ENCODE measurements at regions not wholly inside any gene's neighbourhood (a gene's known extent, or its start where the extent isn't known, plus 50 kb on each side); places are given as distances from the start of the nearest gene placed in this dataset.
"Not testable (repeated sequence)": the region's sequence is repeated elsewhere in the genome, so short reads cannot be mapped to it uniquely, and the experiment has no call there.

- no peak for DNase-seq
Measured at GRCh38 chr5:112112346-112112745, 306.7 kb downstream of the EPB41L4A start.

GRCh38 chr5:112109331-112110007 is 309.6 kb downstream of the EPB41L4A start:
- peak; percentile 1 for DNase-seq

GRCh38 chr5:112106878-112107277 is 312.2 kb downstream of the EPB41L4A start:
- no peak for DNase-seq

DNA sequence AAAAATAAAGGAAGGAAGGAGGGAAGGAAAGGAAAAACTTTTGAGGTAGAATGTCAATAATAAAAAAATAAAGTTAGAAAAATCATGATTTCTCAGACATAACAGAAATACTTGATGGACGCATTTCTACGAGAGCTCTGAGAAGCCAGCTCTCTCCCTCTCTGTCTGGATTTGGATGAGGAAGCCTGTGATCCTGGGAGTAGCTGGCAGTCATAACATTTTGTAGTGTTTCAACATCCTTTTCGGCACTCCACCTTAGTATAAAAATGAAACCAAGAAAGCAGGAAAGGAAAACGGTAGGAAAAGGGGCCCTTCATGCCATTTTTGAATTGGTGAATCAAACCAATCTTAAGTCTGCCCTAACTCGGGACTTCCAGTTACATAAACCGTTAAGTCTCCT is 321.3 kb downstream of the EPB41L4A start:
- DNase-seq: no peak

DNA sequence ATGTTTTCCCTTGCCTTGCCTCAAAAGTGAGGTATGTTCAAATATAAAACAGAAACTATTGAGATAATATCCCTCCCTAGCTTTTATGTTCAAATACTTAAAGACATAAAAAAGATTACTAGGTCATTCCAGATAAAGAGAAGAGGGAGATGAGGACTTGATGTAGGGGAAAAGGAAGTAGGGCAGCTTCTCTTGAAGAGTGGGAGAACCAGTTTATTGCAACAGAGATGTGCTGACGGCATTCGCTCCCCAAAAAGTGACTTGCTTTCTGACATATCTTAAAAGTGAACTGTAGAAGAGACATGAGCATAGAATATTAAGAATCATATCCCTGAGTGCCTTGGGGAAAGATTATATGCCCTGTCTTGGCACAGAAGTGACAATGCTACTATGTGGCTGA is 330.2 kb upstream of the NREP start:
- DNase-seq: no peak

DNA sequence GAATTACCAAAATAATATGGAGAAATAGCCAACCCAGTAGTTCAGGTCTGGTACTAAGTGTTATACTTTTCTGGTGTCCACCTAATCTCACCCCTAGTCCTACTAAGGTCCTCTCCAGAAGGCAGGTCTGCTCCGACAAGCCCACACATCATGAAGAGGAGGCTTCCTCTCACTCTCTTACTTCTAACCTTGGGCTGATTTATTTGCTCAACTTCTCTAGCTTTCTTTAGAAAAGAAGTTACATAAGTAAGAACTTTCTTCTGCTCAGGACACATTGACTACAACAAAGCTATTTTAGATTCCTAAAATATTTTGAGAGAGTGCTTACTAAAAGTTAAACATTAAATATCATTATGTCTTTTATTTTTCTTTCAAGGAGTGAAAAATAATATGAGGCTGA is 329.7 kb upstream of the NREP start:
- no peak for DNase-seq

DNA sequence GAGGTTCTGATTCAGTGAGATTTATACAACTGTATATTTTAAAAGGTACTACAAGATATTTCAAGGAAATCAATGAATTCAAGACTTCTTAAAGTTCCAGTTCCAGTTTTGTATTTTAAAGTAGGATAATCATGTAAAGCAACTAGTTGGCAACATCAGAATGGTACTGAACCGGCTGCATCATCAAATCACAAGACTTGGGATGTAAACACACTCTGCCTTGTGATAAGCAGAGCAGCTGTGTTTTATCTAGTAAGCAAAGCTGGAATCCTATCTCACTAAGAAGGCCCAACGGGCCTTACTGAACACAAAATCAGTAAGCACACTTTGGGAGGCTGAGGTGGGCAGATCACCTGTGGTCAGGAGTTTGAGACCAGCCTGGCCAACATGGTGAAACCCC is 327.2 kb upstream of the NREP start:
- DNase-seq: no peak

GRCh38 chr5:112083623-112084022 is 326.6 kb upstream of the NREP start:
- DNase-seq: no peak

GRCh38 chr5:112077180-112077579 is 320.2 kb upstream of the NREP start:
- DNase-seq: no peak

DNA sequence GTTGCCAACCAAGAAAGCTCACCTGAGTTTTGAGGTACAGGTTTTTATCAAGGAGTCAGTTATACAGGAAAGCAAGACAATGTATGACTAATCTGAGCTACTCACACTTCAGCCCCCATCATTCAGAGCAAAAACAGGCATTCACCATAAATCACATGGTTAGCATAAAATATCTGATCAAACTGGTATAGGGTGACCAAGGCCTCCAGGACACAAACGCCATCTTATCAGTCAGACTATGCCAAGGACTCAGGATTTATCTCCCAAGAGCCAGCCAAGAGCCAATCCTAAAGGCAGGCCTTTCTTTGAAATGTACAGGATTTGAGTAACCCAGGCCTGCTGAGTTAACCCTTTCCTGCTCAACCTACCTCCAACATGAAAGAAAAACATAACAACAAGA is 313.0 kb upstream of the NREP start:
- DNase-seq: no peak

DNA sequence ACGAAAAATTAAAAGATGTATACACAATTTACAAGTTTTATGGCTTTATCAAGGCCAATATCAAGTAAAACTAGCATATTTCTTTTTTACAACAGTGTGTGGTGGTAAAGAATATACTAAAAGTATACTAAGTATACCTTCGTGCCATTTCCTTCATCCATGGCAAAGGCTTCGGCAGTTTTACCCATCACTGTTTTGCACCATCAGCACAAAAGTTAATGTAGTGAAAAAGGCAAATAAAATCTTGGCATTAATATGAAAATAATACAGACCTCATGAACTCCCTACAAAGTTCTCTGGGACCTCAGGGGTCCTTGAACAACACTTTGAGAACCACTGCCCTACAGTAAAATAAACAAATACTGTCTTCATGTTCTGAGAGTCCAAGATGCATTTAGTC is 312.3 kb upstream of the NREP start:
- DNase-seq: no peak

DNA sequence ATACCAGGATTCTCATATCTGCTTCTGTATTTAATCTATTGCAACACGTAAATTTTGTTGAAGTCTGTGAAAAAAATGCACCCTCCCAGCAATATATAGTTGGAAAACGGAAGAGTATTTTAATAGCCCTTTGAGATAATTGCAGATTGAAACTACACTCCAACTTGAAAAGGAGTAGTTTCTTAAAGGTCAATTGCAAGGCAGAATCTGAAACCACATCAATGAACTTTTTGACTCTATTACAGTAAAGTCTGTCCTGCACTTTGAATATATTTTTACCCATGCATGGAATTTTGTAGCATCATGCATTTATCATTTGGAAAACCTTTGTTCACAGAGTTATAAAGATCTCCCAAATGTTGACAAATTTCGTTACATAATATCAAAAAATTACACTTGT is 311.6 kb upstream of the NREP start:
- DNase-seq: no peak

- no peak for DNase-seq
Measured at GRCh38 chr5:112065781-112066180, 308.8 kb upstream of the NREP start.

DNA sequence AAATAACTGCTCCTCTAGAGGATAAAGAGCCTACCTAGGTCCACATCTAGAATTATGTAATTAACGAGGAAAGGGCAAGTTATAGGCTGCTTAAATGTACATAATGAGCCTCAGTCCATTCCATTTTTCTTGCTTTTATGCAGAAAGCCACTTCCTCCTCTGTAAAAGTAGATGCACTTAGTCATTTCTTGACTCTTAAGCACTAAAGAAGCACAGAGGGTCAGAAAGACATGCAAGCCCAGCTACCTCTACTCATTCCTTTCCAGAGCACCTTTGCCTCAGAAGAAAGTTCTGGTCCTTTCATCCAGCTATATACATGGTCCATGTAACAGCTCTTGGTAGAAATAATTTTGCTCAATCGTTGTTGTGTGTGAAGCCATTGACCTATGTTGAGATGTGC is 308.0 kb upstream of the NREP start:
- DNase-seq: no peak

- DNase-seq: no peak
Measured at GRCh38 chr5:112064271-112064701, 307.3 kb upstream of the NREP start.

- DNase-seq: no peak
Measured at GRCh38 chr5:112063856-112064255, 306.9 kb upstream of the NREP start.

- no peak for DNase-seq
Measured at GRCh38 chr5:112063191-112063590, 306.2 kb upstream of the NREP start.

DNA sequence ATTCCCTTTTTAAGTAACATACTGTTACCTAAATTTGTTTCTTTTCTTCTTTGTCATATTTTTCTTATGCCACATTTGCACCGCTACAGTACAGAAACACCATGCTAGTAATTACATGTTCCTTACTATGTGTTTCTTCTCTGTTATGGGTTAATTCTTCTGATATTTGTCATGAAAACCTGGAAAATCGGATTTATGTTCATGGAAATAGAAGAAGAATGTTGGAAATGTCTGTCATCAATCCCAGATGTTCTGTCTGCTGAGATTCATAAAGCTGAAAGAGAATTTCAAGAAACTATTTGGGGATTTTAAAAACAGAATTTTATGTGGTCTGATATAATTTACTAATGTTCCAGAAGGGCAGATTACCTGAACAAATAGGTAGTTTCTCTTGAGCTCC is 305.2 kb upstream of the NREP start:
- DNase-seq: no peak

GRCh38 chr5:112061666-112062065 is 304.7 kb upstream of the NREP start:
- DNase-seq: no peak

DNA sequence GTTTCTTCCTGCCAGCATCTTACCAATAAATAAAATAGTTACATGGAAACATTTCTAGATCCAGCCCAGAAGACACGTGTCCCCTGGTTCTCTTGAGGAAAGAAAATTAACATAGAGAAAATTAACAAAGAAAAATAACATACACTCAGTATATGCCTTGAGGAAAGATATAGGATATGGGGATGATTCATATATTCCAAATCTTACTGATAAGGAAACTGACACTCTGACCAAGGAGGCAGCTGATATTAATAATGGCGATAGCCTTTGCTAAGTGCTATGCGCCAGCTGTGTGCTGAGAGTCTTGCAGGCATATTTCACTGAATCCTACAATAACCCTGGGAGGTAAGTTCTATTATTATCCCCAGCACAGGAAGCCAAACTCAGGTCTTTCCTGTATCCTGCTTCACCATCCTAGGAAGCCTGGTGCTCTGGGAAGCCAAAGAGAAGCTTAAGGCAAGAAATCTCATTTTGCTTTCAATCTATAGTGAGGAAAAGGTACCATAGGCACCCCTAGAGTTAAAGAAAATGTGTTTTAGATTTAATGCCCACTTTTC is 302.7 kb upstream of the NREP start:
- DNase-seq: no peak

GRCh38 chr5:112049738-112050137 is 292.7 kb upstream of the NREP start:
- no peak for DNase-seq

DNA sequence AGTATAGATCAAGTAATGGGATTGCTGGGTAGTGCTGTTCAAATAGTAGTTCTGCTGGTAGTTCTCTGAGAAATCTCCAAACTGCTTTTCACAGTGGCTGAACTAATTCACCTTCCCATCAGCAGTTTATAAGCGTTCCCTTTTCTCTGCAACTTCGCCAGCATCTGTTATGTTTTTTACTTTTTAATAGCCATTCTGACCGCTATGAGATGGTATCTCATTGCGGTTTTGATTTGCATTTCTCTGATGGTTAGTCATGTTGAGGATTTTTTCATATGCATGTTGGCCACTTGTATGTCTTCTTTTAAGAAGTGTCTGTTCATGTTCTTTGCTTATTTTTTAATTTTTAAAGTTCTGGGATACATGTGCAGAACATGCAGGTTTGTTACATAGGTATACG is 279.2 kb upstream of the NREP start:
- DNase-seq: no peak

DNA sequence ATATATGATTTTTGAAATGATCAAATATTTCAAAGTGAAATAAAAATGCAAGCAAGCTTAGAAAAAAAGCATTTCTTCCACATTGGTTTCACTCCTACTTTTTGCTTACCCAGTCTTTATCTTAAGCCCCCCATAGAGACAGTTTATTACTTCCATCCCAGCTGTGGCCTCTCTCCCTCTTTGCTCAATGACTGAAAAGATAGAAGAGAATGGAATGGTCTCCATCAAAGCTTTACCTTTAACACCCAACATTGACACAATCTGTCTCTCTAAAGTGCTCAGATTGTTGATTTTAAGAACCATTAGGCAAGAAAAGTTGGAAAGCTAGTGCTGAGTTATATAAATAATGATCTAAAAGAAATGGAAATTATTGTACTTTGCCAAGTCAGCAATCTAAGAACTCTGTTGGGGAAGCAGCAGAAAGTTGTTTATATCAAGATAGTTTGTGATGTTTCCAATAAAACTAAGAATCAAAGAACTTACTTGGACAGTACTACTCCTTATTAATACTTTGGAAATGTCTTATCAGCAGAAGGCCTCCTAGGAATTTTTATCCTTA is 277.5 kb upstream of the NREP start:
- DNase-seq: no peak

DNA sequence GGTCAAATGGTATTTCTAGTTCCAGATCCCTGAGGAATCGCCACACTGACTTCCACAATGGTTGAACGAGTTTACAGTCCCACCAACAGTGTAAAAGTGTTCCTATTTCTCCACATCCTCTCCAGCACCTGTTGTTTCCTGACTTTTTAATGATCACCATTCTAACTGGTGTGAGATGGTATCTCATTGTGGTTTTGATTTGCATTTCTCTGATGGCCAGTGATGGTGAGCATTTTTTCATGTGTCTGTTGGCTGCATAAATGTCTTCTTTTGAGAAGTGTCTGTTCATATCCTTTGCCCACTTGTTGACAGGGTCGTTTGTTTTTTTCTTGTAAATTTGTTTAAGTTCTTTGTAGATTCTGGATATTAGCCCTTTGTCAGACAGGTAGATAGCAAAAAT is 269.9 kb upstream of the NREP start:
- DNase-seq: not testable (repeated sequence)

DNA sequence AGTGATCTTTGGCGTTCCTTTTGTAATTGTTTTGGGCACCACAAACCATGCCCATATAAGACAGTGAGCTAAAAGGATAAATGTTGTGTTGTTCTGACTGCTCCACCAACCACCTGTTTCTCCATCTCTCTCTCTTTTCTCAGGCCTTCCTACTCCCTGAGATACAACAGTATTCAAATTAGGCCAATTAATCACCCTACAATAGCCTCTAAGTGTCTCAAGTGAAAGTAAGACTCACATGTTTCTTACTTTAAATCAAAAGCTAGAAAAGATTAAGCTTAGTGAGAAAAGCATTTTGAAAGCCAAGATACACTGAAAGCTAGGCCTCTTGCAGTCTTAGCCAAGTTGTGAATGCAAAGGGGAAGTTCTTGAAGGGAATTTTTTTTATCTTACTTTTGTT is 268.8 kb upstream of the NREP start:
- DNase-seq: no peak

All from DMS153 (cell line).